Mucosa of descending colon (tissue), 3 donors: ENCODE measurements at regions not wholly inside any gene's neighbourhood (a gene's known extent, or its start where the extent isn't known, plus 50 kb on each side); places are given as distances from the start of the nearest gene placed in this dataset.
"Not testable (repeated sequence)": the region's sequence is repeated elsewhere in the genome, so short reads cannot be mapped to it uniquely, and the experiment has no call there.

Experiments
- ATAC-seq: fragments of 200-7000 bp; cut with Tn5 transposase; one replicate; pipeline ENCODE4 v1.9.1; 2020; ENCODE audit warnings: mild to moderate bottlenecking, moderate library complexity
- DNase-seq, 3 donors: peaks; one replicate each; pipeline ENCODE4 v3.0.0-alpha.2; 2020
- H3K36me3 ChIP-seq: fragments of 200-600 bp; one replicate; pipeline ENCODE4 v1.8.0; 2021; ENCODE audit warnings: low read depth, mild to moderate bottlenecking
- H3K4me1 ChIP-seq: fragments of 200-600 bp; one replicate; pipeline ENCODE4 v1.8.0; 2021; ENCODE audit warnings: low read depth, mild to moderate bottlenecking
- H3K4me3 ChIP-seq: fragments of 200-600 bp; one replicate; pipeline ENCODE4 v1.8.0; 2021; ENCODE audit warnings: mild to moderate bottlenecking
- H3K9me3 ChIP-seq: fragments of 200-600 bp; one replicate; pipeline ENCODE4 v1.8.0; 2021; ENCODE audit warnings: mild to moderate bottlenecking
- CTCF ChIP-seq: fragments of 200-600 bp; IDR thresholded peaks from one replicate; pipeline ENCODE4 v1.8.0; 2022; ENCODE audit warnings: antibody characterized with exemption, mild to moderate bottlenecking
- intact Hi-C, 2 donors: fragments of 100-400 bp; cut with DNase I in 1 of 2; cut with micrococcal nuclease in 1 of 2; formaldehyde crosslinking; loops; one replicate each; pipeline versions ENCODE4 v1.11.0 to v1.11.1; 2022; cut with DNase I, micrococcal nuclease
- donor health status: DM: no; HTN: no; CAD: no; lungs with moderate emphysema.
- donor health status: DM: no; HTN: no; CAD: no.
- donor health status: DM: no; HTN: yes; CAD: no.

- ATAC-seq (no peak), DNase-seq (no peak)
- H3K4me1 ChIP-seq = no peaks in the 10 kb centered on the region
- no peaks in the 10 kb centered on the region for H3K9me3 ChIP-seq
- H3K4me3 ChIP-seq = no peak overlapping the region
- no peaks in the 10 kb centered on the region for H3K36me3 ChIP-seq
- TF ChIP-seq CTCF = no peak
- intact Hi-C loops = no loop called here
Observed at GRCh38 chr14:70256601-70257000, 67.8 kb upstream of the SLC8A3 start.

- H3K4me1 ChIP-seq, H3K36me3 ChIP-seq, intact Hi-C loops, H3K4me3 ChIP-seq, H3K9me3 ChIP-seq: not testable (repeated sequence)
- peak; percentile 26 for ATAC-seq
- DNase-seq = peak in 2 of 3 donors; percentile 31 to 44
Observed at GRCh38 chr14:70255071-70256057, 66.6 kb upstream of the SLC8A3 start.

GRCh38 chr14:70254476-70254961 lies 65.8 kb upstream of the SLC8A3 start:
- ATAC-seq = peak; percentile 98
- H3K4me3 ChIP-seq = no peak overlapping the region
- H3K36me3 ChIP-seq = no peaks in the 10 kb centered on the region
- H3K4me1 ChIP-seq = no peaks in the 10 kb centered on the region
- intact Hi-C loops = no loop called here
- H3K9me3 ChIP-seq = no peaks in the 10 kb centered on the region
- no peak for TF ChIP-seq CTCF
- peak; percentile 74 to 81 (median 77) for DNase-seq

- ATAC-seq, DNase-seq, H3K36me3 ChIP-seq, H3K4me1 ChIP-seq, H3K9me3 ChIP-seq, H3K4me3 ChIP-seq, intact Hi-C loops: not testable (repeated sequence)
Observed at GRCh38 chr14:70253547-70253946, 64.8 kb upstream of the SLC8A3 start.

GRCh38 chr14:70245026-70245425 lies 56.3 kb upstream of the SLC8A3 start:
- Histone ChIP-seq H3K4me1 (no peaks in the 10 kb centered on the region), H3K4me3 (no peak overlapping the region), H3K9me3 (no peaks in the 10 kb centered on the region), H3K36me3 (no peaks in the 10 kb centered on the region)
- intact Hi-C loops = no loop called here
- ATAC-seq (no peak), DNase-seq (no peak)
- TF ChIP-seq CTCF = no peak

- no peak for TF ChIP-seq CTCF
- no peak for DNase-seq
- Histone ChIP-seq H3K4me3 (no peak overlapping the region), H3K4me1 (no peaks in the 10 kb centered on the region), H3K9me3 (no peaks in the 10 kb centered on the region), H3K36me3 (no peaks in the 10 kb centered on the region)
- intact Hi-C loops = no loop called here
- ATAC-seq = no peak
Observed at GRCh38 chr14:70239802-70240201, 51.1 kb upstream of the SLC8A3 start.

- intact Hi-C loops, H3K4me1 ChIP-seq, H3K4me3 ChIP-seq, H3K36me3 ChIP-seq, DNase-seq, H3K9me3 ChIP-seq, ATAC-seq: not testable (repeated sequence)
Observed at GRCh38 chr14:70238635-70239034, 49.9 kb upstream of the SLC8A3 start.
